Parathyroid adenoma (tissue), 2 donors: ENCODE measurements at regions not wholly inside any gene's neighbourhood (a gene's known extent, or its start where the extent isn't known, plus 50 kb on each side); places are given as distances from the start of the nearest gene placed in this dataset.

Experiments
- H2AFZ ChIP-seq: fragments of 300-600 bp; sonication (generic); one replicate; pipeline ENCODE4 v1.7.0; 2017; ENCODE audit warnings: antibody characterized with exemption, mild to moderate bottlenecking
- H3K27ac ChIP-seq: fragments of 300-600 bp; sonication (generic); one replicate; pipeline ENCODE4 v1.7.0; 2017
- H3K27me3 ChIP-seq: fragments of 300-600 bp; sonication (generic); one replicate; pipeline ENCODE4 v1.7.0; 2017; ENCODE audit warnings: low read length; ENCODE audit not compliant: control insufficient read depth, insufficient read depth
- H3K36me3 ChIP-seq: fragments of 300-600 bp; sonication (generic); one replicate; pipeline ENCODE4 v1.7.0; 2017; ENCODE audit warnings: low read length; ENCODE audit not compliant: control insufficient read depth, insufficient read depth
- H3K4me1 ChIP-seq: fragments of 300-600 bp; sonication (generic); one replicate; pipeline ENCODE4 v1.7.0; 2017; ENCODE audit warnings: control low read depth
- H3K4me2 ChIP-seq: fragments of 300-600 bp; sonication (generic); one replicate; pipeline ENCODE4 v1.7.0; 2017; ENCODE audit warnings: low read length
- H3K4me3 ChIP-seq: fragments of 300-600 bp; sonication (generic); one replicate; pipeline ENCODE4 v1.7.0; 2017; ENCODE audit warnings: low read depth, low read length
- H3K79me2 ChIP-seq: fragments of 300-600 bp; sonication (generic); one replicate; pipeline ENCODE4 v1.7.0; 2017; ENCODE audit warnings: control low read depth
- H3K9ac ChIP-seq: fragments of 300-600 bp; sonication (generic); one replicate; pipeline ENCODE4 v1.7.0; 2017; ENCODE audit warnings: mild to moderate bottlenecking
- H3K9me3 ChIP-seq: fragments of 300-600 bp; sonication (generic); one replicate; pipeline ENCODE4 v1.7.0; 2017; ENCODE audit warnings: low read length; ENCODE audit not compliant: control insufficient read depth
- TF ChIP-seq, protein P1 (sequence below): fragments of 300-600 bp; sonication (generic); IDR thresholded peaks from one replicate; pipeline ENCODE4 v1.7.0; 2017; ENCODE audit warnings: antibody characterized with exemption, mild to moderate bottlenecking
- donor health status: primary hyperparathyroidism.

GRCh38 chr18:73739098-73739497 is 408.5 kb downstream of the FBXO15 start:
- Histone ChIP-seq H3K4me1 (no peaks in the 10 kb centered on the region), H3K4me3 (no peak overlapping the region), H3K9me3 (no peaks in the 10 kb centered on the region), H2AFZ (no peak overlapping the region), H3K36me3 (no peaks in the 10 kb centered on the region), H3K79me2 (no peaks in the 10 kb centered on the region), H3K27ac (no peak overlapping the region), H3K9ac (no peak overlapping the region), H3K27me3 (no peaks in the 10 kb centered on the region), H3K4me2 (no peak overlapping the region)
- TF ChIP-seq, protein P1, sequence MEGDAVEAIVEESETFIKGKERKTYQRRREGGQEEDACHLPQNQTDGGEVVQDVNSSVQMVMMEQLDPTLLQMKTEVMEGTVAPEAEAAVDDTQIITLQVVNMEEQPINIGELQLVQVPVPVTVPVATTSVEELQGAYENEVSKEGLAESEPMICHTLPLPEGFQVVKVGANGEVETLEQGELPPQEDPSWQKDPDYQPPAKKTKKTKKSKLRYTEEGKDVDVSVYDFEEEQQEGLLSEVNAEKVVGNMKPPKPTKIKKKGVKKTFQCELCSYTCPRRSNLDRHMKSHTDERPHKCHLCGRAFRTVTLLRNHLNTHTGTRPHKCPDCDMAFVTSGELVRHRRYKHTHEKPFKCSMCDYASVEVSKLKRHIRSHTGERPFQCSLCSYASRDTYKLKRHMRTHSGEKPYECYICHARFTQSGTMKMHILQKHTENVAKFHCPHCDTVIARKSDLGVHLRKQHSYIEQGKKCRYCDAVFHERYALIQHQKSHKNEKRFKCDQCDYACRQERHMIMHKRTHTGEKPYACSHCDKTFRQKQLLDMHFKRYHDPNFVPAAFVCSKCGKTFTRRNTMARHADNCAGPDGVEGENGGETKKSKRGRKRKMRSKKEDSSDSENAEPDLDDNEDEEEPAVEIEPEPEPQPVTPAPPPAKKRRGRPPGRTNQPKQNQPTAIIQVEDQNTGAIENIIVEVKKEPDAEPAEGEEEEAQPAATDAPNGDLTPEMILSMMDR: no peak

GRCh38 chr18:73737990-73738389 is 409.6 kb downstream of the FBXO15 start:
- Histone ChIP-seq H2AFZ (no peak overlapping the region), H3K36me3 (no peaks in the 10 kb centered on the region), H3K4me1 (no peaks in the 10 kb centered on the region), H3K27me3 (no peaks in the 10 kb centered on the region), H3K4me3 (no peak overlapping the region), H3K9ac (no peak overlapping the region), H3K27ac (no peak overlapping the region), H3K4me2 (no peak overlapping the region), H3K9me3 (no peaks in the 10 kb centered on the region), H3K79me2 (no peaks in the 10 kb centered on the region)
- TF ChIP-seq, protein P1: no peak

GRCh38 chr18:73735836-73736235 is 411.8 kb downstream of the FBXO15 start:
- H3K36me3 ChIP-seq: no peaks in the 10 kb centered on the region
- H3K9me3 ChIP-seq: no peaks in the 10 kb centered on the region
- H3K4me3 ChIP-seq: no peak overlapping the region
- no peaks in the 10 kb centered on the region for H3K79me2 ChIP-seq
- TF ChIP-seq, protein P1: no peak
- no peak overlapping the region for H2AFZ ChIP-seq
- H3K27me3 ChIP-seq: no peaks in the 10 kb centered on the region
- no peak overlapping the region for H3K9ac ChIP-seq
- H3K4me1 ChIP-seq: no peaks in the 10 kb centered on the region
- H3K27ac ChIP-seq: no peak overlapping the region
- no peak overlapping the region for H3K4me2 ChIP-seq

DNA sequence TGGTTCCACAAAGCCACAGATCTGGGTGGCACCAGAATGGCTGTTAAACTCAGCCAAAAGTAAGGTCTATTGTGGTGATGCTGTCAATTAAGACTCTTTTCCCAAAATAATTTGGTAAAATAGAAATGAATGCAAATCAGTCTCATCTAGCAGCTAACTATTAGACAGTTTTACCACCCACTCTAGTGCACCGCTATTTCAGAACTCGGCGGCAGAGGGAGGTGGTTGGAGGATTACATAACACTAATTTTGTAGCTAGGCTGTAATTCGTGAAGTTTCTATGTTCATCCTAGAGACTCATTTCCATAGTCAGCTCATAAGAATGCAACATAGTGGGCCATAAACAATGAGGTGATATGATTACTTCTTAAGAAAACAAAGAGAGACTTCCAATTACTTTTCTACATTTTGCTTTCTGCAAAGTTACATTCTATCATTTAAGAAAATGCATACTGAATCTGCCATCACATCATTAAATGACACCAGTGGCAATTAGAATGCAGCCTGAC is 413.8 kb downstream of the FBXO15 start:
- Histone ChIP-seq H3K4me3 (no peak overlapping the region), H3K4me2 (no peak overlapping the region), H2AFZ (no peak overlapping the region), H3K27me3 (no peaks in the 10 kb centered on the region), H3K4me1 (no peaks in the 10 kb centered on the region), H3K27ac (no peak overlapping the region), H3K9ac (no peak overlapping the region), H3K79me2 (no peaks in the 10 kb centered on the region), H3K9me3 (no peaks in the 10 kb centered on the region), H3K36me3 (no peaks in the 10 kb centered on the region)
- TF ChIP-seq, protein P1: no peak

GRCh38 chr18:73733376-73733775 is 414.3 kb downstream of the FBXO15 start:
- H3K9ac ChIP-seq: no peak overlapping the region
- H2AFZ ChIP-seq: no peak overlapping the region
- H3K79me2 ChIP-seq: no peaks in the 10 kb centered on the region
- no peaks in the 10 kb centered on the region for H3K4me1 ChIP-seq
- no peak overlapping the region for H3K4me2 ChIP-seq
- TF ChIP-seq, protein P1: no peak
- H3K36me3 ChIP-seq: no peaks in the 10 kb centered on the region
- no peak overlapping the region for H3K4me3 ChIP-seq
- H3K27ac ChIP-seq: no peak overlapping the region
- no peaks in the 10 kb centered on the region for H3K9me3 ChIP-seq
- no peaks in the 10 kb centered on the region for H3K27me3 ChIP-seq
